Ascending aorta (tissue), 2 donors: ENCODE measurements at regions not wholly inside any gene's neighbourhood (a gene's known extent, or its start where the extent isn't known, plus 50 kb on each side); places are given as distances from the start of the nearest gene placed in this dataset.

Experiments used
- DNase-seq, 2 donors: peaks; one replicate each; pipeline ENCODE4 v3.0.0-alpha.2; 2019; ENCODE audit warnings: low spot score in 2 of 2
- H3K27ac ChIP-seq, 2 donors: fragments of 200-600 bp; sonication (generic); one replicate each; pipeline ENCODE4 v1.5.1; 2016 to 2017; ENCODE audit warnings: mild to moderate bottlenecking in 1 of 2
- H3K27me3 ChIP-seq: fragments of 200-600 bp; sonication (generic); one replicate; pipeline ENCODE4 v1.5.1; 2017
- H3K36me3 ChIP-seq, 2 donors: fragments of 200-600 bp; sonication (generic); one replicate each; pipeline ENCODE4 v1.5.1; 2016
- H3K4me1 ChIP-seq, 2 donors: fragments of 200-600 bp; sonication (generic); one replicate each; pipeline ENCODE4 v1.5.1; 2016 to 2017; ENCODE audit warnings: mild to moderate bottlenecking in 1 of 2
- H3K4me3 ChIP-seq, 2 donors: fragments of 200-600 bp; sonication (generic); one replicate each; pipeline ENCODE4 v1.5.1; 2016 to 2017; ENCODE audit warnings: mild to moderate bottlenecking in 1 of 2
- H3K9me3 ChIP-seq, 2 donors: fragments of 200-600 bp; sonication (generic); one replicate each; pipeline ENCODE4 v1.5.1; 2016
- intact Hi-C: fragments of 100-400 bp; cut with DNase I; formaldehyde crosslinking; loops from one replicate; pipeline ENCODE4 v1.15.1; 2023
- TF ChIP-seq, protein P1 (sequence below), 3 experiments: fragments of 200-600 bp in 2 of 3; fragments of 450-650 bp in 1 of 3; sonication (generic) in 2 of 3; IDR thresholded peaks; one replicate each; pipeline ENCODE4 v1.5.1; 2016 to 2019; ENCODE audit warnings: antibody characterized with exemption in 3 of 3, mild to moderate bottlenecking in 1 of 3, moderate library complexity in 1 of 3

DNA sequence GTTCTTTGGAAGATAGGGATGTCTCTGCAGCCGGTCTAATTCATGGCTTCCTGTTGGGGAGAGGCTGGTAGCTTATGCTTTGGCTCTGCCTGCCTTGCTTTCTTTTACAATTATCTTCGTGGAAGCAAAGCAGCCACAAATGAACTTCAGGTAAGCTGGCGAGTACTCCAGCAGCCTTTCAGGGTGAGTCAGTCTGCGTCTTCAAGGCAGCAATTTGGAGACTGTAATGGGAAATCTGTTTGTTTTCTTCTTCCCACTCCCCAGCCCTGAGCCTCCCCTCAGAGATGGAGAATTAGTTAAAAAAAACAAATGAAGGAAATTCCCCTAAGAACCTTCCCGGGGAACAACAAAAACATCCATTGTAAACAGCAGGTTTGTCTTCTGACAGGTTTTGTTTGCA lies 100.1 kb downstream of the PSAT1 start:
- no peaks in the 10 kb centered on the region for H3K4me1 ChIP-seq
- DNase-seq = no peak
- TF ChIP-seq, protein P1, sequence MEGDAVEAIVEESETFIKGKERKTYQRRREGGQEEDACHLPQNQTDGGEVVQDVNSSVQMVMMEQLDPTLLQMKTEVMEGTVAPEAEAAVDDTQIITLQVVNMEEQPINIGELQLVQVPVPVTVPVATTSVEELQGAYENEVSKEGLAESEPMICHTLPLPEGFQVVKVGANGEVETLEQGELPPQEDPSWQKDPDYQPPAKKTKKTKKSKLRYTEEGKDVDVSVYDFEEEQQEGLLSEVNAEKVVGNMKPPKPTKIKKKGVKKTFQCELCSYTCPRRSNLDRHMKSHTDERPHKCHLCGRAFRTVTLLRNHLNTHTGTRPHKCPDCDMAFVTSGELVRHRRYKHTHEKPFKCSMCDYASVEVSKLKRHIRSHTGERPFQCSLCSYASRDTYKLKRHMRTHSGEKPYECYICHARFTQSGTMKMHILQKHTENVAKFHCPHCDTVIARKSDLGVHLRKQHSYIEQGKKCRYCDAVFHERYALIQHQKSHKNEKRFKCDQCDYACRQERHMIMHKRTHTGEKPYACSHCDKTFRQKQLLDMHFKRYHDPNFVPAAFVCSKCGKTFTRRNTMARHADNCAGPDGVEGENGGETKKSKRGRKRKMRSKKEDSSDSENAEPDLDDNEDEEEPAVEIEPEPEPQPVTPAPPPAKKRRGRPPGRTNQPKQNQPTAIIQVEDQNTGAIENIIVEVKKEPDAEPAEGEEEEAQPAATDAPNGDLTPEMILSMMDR (IDR thresholded peaks at IDR 0.05) = no peak
- H3K9me3 ChIP-seq = peaks cover 0 to 7% of the 10 kb centered on the region in 2 donors
- H3K4me3 ChIP-seq = no peak overlapping the region
- H3K36me3 ChIP-seq = no peaks in the 10 kb centered on the region
- H3K27ac ChIP-seq = no peak overlapping the region
- intact Hi-C loops = no loop called here
- no peaks in the 10 kb centered on the region for H3K27me3 ChIP-seq

DNA sequence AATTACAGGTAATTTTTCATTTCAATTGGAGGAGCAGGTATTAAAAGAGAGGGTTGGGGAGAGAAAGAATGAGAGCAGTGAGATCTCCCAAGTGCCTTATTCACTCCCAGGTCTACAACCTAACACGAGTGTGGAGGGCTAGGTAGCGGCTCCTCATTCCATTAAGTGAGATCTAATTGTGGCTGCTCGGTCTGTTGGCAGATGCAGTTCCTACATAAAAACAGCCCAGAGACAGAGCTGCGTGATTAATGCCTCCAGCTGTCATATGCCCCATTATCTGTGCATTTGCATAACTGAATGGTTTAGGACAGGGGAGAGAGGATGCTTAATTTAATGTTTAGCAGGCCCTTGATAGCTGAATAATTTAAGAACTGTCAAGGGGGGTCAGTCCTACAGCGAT lies 100.5 kb downstream of the PSAT1 start:
- DNase-seq = no peak
- Histone ChIP-seq H3K4me1 (no peaks in the 10 kb centered on the region), H3K4me3 (no peak overlapping the region), H3K36me3 (no peaks in the 10 kb centered on the region), H3K9me3 (peaks cover 0 to 7% of the 10 kb centered on the region in 2 donors), H3K27ac (no peak overlapping the region), H3K27me3 (no peaks in the 10 kb centered on the region)
- intact Hi-C loops = no loop called here
- TF ChIP-seq, protein P1 (IDR thresholded peaks at IDR 0.05) = no peak

DNA sequence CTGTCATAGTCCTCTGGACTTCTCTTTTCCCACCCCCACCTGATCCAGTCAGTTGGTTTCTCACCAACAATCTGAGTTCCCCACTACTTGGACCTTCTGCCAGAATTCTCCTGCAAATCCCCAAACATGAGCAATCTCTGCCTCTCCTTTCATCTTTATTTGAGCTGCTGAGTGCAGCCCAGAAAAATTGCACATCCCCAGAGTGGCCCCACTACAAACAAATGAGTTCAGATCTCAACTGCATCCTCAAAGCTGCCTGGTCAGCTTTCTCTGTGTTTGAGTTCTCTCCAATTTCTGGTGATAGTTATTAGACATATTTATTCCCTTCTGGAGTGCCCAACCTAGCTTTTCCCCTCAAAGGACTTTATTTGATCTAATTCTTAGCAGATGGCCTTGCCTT lies 102.2 kb downstream of the PSAT1 start:
- no peaks in the 10 kb centered on the region for H3K4me1 ChIP-seq
- no peaks in the 10 kb centered on the region for H3K27me3 ChIP-seq
- H3K27ac ChIP-seq = no peak overlapping the region
- peaks cover 0 to 7% of the 10 kb centered on the region in 2 donors for H3K9me3 ChIP-seq
- no peak overlapping the region for H3K4me3 ChIP-seq
- TF ChIP-seq, protein P1 (IDR thresholded peaks at IDR 0.05) = no peak
- intact Hi-C loops = no loop called here
- no peaks in the 10 kb centered on the region for H3K36me3 ChIP-seq
- DNase-seq = no peak

DNA sequence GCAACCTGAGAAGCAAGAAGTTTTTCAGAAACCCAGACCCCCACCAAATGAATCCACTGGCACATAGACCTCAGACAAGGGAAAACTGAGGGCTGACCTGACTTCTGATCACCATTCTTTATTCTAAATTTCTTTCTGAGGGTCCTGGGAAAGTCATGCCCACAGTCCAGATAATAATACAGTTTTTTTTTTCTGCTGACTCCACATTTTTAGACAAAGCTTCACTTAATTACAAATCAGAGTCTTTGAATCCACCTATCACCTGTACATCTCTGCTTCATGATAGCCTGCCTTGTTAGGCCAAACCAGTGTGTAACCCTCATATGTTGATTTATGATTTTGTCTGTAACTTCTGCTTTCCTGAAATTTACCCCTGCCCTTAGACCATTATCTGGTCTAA lies 103.6 kb downstream of the PSAT1 start:
- DNase-seq = no peak
- Histone ChIP-seq H3K4me1 (no peaks in the 10 kb centered on the region), H3K36me3 (no peaks in the 10 kb centered on the region), H3K4me3 (no peak overlapping the region), H3K9me3 (peaks cover 0 to 1% of the 10 kb centered on the region in 2 donors), H3K27me3 (no peaks in the 10 kb centered on the region), H3K27ac (no peak overlapping the region)
- TF ChIP-seq, protein P1 (IDR thresholded peaks at IDR 0.05) = no peak
- intact Hi-C loops = no loop called here

DNA sequence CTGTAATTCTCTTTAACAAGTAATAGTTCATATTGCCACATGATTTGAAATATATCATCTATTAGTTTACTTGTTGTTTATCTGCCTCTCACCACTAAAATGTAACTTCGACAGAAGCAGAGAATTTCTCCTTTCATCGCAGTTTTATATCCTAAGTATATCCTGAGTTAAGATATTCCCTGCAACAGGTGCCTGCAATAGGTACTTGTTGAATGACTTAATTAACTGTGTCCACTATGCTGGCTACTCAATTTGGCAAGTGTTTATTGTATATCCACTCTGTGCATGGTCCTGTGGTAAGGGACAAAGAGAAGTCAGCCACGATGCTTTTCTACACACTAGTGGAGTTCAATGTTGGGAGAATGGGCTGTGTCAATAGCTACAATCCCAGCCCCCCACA lies 108.5 kb downstream of the PSAT1 start:
- H3K4me3 ChIP-seq = no peak overlapping the region
- H3K36me3 ChIP-seq = no peaks in the 10 kb centered on the region
- TF ChIP-seq, protein P1 (IDR thresholded peaks at IDR 0.05) = no peak
- DNase-seq = no peak
- H3K4me1 ChIP-seq = no peaks in the 10 kb centered on the region
- H3K9me3 ChIP-seq = no peaks in the 10 kb centered on the region
- H3K27me3 ChIP-seq = no peaks in the 10 kb centered on the region
- no peak overlapping the region for H3K27ac ChIP-seq
- intact Hi-C loops = no loop called here

DNA sequence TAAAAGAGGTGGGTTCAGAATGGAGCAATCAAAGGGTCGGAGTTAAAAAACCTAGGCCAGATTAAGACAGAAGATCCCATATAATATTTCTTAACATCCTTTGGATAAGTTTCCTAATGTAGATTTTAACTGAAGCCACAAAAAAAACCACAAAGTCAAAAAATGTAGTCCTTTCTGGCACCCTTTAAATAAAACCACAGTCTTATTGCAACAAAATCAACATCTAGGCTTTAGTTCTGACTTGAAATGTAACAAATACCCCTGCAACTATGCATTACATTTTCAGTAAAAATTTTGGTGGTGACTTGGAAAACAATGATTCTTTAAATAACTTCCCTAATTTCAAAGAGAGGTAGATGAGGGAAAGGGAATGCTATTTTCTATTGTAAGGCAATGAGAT lies 109.2 kb downstream of the PSAT1 start:
- no peak for DNase-seq
- no peaks in the 10 kb centered on the region for H3K36me3 ChIP-seq
- no peak overlapping the region for H3K4me3 ChIP-seq
- TF ChIP-seq, protein P1 (IDR thresholded peaks at IDR 0.05) = no peak
- H3K4me1 ChIP-seq = no peaks in the 10 kb centered on the region
- no peaks in the 10 kb centered on the region for H3K27me3 ChIP-seq
- intact Hi-C loops = no loop called here
- H3K27ac ChIP-seq = no peak overlapping the region
- H3K9me3 ChIP-seq = no peaks in the 10 kb centered on the region
